GM12878 (cell line): ENCODE measurements at regions not wholly inside any gene's neighbourhood (a gene's known extent, or its start where the extent isn't known, plus 50 kb on each side); places are given as distances from the start of the nearest gene placed in this dataset.

ENCODE experiments used
- BMI1 ChIP-seq: fragments of 450-650 bp; IDR thresholded peaks from 2 replicates; pipeline ENCODE4 v1.6.1; 2016; ENCODE audit warnings: mild to moderate bottlenecking, moderate library complexity, borderline replicate concordance
- CBX5 ChIP-seq: sonication (generic); IDR thresholded peaks from 2 replicates; pipeline ENCODE4 v1.6.1; 2016; ENCODE audit warnings: low read depth, moderate library complexity, mild to moderate bottlenecking, inconsistent platforms
- CREM ChIP-seq: IDR thresholded peaks from 2 replicates; pipeline ENCODE4 v1.6.1; 2014; ENCODE audit warnings: antibody characterized with exemption, low read depth
- EZH2 ChIP-seq: IDR thresholded peaks from 2 replicates; pipeline ENCODE4 v1.6.1; 2012; ENCODE audit warnings: low read depth, mild to moderate bottlenecking, control low read depth, inconsistent platforms, low read length, borderline replicate concordance; ENCODE audit not compliant: control insufficient read depth
- FOXM1 ChIP-seq: IDR thresholded peaks from 2 replicates; pipeline ENCODE4 v1.6.1; 2012; ENCODE audit warnings: low read depth, mild to moderate bottlenecking, inconsistent platforms, low read length, moderate library complexity
- IRF4 ChIP-seq: IDR thresholded peaks from 2 replicates; pipeline ENCODE4 v1.6.1; 2011; ENCODE audit warnings: low read depth, low read length
- JUNB ChIP-seq: IDR thresholded peaks from 2 replicates; pipeline ENCODE4 v1.6.1; 2016; ENCODE audit warnings: antibody characterized with exemption, mild to moderate bottlenecking
- JUND ChIP-seq: IDR thresholded peaks from 2 replicates; pipeline ENCODE4 v1.6.1; 2012; ENCODE audit warnings: low read depth, mild to moderate bottlenecking, low read length, improper control_type of control experiment, moderate library complexity
- MTA2 ChIP-seq: fragments of 450-650 bp; IDR thresholded peaks from 2 replicates; pipeline ENCODE4 v1.6.1; 2016; ENCODE audit warnings: low read depth, mild to moderate bottlenecking, moderate library complexity
- POLR2AphosphoS2 ChIP-seq: IDR thresholded peaks from 2 replicates; pipeline ENCODE4 v1.6.1; 2011; ENCODE audit warnings: low read depth, mild to moderate bottlenecking, low read length, improper control_type of control experiment, moderate library complexity
- RFX5 ChIP-seq: IDR thresholded peaks from 2 replicates; pipeline ENCODE4 v1.6.1; 2011; ENCODE audit warnings: low read depth, low read length, improper control_type of control experiment
- RUNX3 ChIP-seq: IDR thresholded peaks from 2 replicates; pipeline ENCODE4 v1.6.1; 2012; ENCODE audit warnings: low read length, inconsistent platforms
- SMAD1 ChIP-seq: fragments of 450-650 bp; IDR thresholded peaks from 2 replicates; pipeline ENCODE4 v1.6.1; 2018; ENCODE audit warnings: mild to moderate bottlenecking, low read depth; ENCODE audit not compliant: partially characterized antibody
- SREBF2 ChIP-seq: IDR thresholded peaks from 2 replicates; pipeline ENCODE4 v1.6.1; 2012; ENCODE audit warnings: mild to moderate bottlenecking, low read length
- TBL1XR1 ChIP-seq: IDR thresholded peaks from 2 replicates; pipeline ENCODE4 v1.6.1; 2012; ENCODE audit warnings: low read depth, low read length, improper control_type of control experiment
- ZNF217 ChIP-seq: fragments of 450-650 bp; IDR thresholded peaks from 2 replicates; pipeline ENCODE4 v1.6.1; 2017; ENCODE audit warnings: antibody characterized with exemption, mild to moderate bottlenecking
- ZNF384 ChIP-seq: IDR thresholded peaks from 2 replicates; pipeline ENCODE4 v1.6.1; 2012; ENCODE audit warnings: low read depth, mild to moderate bottlenecking, low read length, improper control_type of control experiment, borderline replicate concordance
- TF ChIP-seq, protein P1 (sequence below): IDR thresholded peaks from 2 replicates; pipeline ENCODE4 v1.6.1; 2011; ENCODE audit warnings: low read depth, mild to moderate bottlenecking, low read length, moderate library complexity, borderline replicate concordance; ENCODE audit errors: extremely low read depth
- TF ChIP-seq, protein P2 (sequence below): IDR thresholded peaks from 2 replicates; pipeline ENCODE4 v1.6.1; 2011; ENCODE audit warnings: mild to moderate bottlenecking, low read depth, low read length, moderate library complexity; ENCODE audit not compliant: insufficient replicate concordance
- TF ChIP-seq, protein P3 (sequence below): fragments of 450-650 bp; IDR thresholded peaks from 2 replicates; pipeline ENCODE4 v1.6.1; 2017; ENCODE audit warnings: mild to moderate bottlenecking, moderate library complexity
- TF ChIP-seq, protein P4 (sequence below): IDR thresholded peaks from 2 replicates; pipeline ENCODE4 v1.6.1; 2011; ENCODE audit warnings: borderline replicate concordance, low read depth, mild to moderate bottlenecking, moderate library complexity, low read length; ENCODE audit not compliant: insufficient read depth, poor library complexity, severe bottlenecking

DNA sequence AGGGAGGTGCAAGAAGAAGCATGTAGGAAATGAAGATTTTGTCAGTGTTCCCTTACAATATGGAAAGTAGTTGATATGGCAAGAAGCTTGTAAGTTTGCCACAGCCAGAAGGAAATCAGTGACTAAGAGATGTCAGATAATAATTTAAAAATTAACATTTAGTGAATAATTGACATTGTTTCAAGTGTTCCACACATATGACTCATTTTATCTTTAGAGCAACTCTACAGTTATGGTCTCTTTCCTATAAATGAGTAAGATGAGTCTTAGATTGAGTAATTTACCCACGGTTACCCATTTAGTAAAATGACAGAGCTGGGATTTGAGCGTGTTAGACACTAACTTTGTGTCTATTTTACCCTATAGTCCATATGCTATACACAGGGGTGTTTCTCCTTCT lies 300.3 kb upstream of the IRS4 start (continued):
- TF ChIP-seq BMI1: no peak
- TF ChIP-seq, protein P1, sequence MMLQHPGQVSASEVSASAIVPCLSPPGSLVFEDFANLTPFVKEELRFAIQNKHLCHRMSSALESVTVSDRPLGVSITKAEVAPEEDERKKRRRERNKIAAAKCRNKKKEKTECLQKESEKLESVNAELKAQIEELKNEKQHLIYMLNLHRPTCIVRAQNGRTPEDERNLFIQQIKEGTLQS: no peak
- TF ChIP-seq JUND: no peak
- TF ChIP-seq, protein P2, sequence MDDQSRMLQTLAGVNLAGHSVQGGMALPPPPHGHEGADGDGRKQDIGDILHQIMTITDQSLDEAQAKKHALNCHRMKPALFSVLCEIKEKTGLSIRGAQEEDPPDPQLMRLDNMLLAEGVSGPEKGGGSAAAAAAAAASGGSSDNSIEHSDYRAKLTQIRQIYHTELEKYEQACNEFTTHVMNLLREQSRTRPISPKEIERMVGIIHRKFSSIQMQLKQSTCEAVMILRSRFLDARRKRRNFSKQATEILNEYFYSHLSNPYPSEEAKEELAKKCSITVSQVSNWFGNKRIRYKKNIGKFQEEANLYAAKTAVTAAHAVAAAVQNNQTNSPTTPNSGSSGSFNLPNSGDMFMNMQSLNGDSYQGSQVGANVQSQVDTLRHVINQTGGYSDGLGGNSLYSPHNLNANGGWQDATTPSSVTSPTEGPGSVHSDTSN: no peak
- TF ChIP-seq ZNF217: peak; percentile 89
- 0 out of 2 replicates have a peak, but pooled peaks have one; percentile 18 for TF ChIP-seq CREM
- TF ChIP-seq POLR2AphosphoS2: no peak
- TF ChIP-seq RUNX3: peak; percentile 74
- TF ChIP-seq, protein P3, sequence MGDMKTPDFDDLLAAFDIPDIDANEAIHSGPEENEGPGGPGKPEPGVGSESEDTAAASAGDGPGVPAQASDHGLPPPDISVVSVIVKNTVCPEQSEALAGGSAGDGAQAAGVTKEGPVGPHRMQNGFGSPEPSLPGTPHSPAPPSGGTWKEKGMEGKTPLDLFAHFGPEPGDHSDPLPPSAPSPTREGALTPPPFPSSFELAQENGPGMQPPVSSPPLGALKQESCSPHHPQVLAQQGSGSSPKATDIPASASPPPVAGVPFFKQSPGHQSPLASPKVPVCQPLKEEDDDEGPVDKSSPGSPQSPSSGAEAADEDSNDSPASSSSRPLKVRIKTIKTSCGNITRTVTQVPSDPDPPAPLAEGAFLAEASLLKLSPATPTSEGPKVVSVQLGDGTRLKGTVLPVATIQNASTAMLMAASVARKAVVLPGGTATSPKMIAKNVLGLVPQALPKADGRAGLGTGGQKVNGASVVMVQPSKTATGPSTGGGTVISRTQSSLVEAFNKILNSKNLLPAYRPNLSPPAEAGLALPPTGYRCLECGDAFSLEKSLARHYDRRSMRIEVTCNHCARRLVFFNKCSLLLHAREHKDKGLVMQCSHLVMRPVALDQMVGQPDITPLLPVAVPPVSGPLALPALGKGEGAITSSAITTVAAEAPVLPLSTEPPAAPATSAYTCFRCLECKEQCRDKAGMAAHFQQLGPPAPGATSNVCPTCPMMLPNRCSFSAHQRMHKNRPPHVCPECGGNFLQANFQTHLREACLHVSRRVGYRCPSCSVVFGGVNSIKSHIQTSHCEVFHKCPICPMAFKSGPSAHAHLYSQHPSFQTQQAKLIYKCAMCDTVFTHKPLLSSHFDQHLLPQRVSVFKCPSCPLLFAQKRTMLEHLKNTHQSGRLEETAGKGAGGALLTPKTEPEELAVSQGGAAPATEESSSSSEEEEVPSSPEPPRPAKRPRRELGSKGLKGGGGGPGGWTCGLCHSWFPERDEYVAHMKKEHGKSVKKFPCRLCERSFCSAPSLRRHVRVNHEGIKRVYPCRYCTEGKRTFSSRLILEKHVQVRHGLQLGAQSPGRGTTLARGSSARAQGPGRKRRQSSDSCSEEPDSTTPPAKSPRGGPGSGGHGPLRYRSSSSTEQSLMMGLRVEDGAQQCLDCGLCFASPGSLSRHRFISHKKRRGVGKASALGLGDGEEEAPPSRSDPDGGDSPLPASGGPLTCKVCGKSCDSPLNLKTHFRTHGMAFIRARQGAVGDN: no peak
- peak; percentile 96 for TF ChIP-seq JUNB
- TF ChIP-seq FOXM1: no peak; the same call in 1 of the 2 replicates
- TF ChIP-seq TBL1XR1: no peak
- TF ChIP-seq SREBF2: no peak
- peak; percentile 61; the same call in 1 of the 2 replicates for TF ChIP-seq MTA2
- TF ChIP-seq EZH2: no peak
- no peak for TF ChIP-seq CBX5
- TF ChIP-seq, protein P4, sequence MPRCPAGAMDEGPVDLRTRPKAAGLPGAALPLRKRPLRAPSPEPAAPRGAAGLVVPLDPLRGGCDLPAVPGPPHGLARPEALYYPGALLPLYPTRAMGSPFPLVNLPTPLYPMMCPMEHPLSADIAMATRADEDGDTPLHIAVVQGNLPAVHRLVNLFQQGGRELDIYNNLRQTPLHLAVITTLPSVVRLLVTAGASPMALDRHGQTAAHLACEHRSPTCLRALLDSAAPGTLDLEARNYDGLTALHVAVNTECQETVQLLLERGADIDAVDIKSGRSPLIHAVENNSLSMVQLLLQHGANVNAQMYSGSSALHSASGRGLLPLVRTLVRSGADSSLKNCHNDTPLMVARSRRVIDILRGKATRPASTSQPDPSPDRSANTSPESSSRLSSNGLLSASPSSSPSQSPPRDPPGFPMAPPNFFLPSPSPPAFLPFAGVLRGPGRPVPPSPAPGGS: peak; percentile 72
- TF ChIP-seq RFX5: no peak
- TF ChIP-seq IRF4: peak; percentile 43; the same call in 1 of the 2 replicates
- no peak for TF ChIP-seq ZNF384
- TF ChIP-seq SMAD1: no peak
- TF ChIP-seq, all 136 proteins: peak for 16
